ENCODE measurements at regions not wholly inside any gene's neighbourhood (a gene's known extent, or its start where the extent isn't known, plus 50 kb on each side); places are given as distances from the start of the nearest gene placed in this dataset.
"Not testable (repeated sequence)": the region's sequence is repeated elsewhere in the genome, so short reads cannot be mapped to it uniquely, and the experiment has no call there.

GRCh38 chr14:58771016-58771415 is 133.3 kb downstream of the DACT1 start:
- TF ChIP-seq CTCF (IDR thresholded peaks at IDR 0.05): no peak
- no peak for TF ChIP-seq POLR2AphosphoS5 (IDR thresholded peaks at IDR 0.05)
- no peak for TF ChIP-seq POLR2A (IDR thresholded peaks at IDR 0.05)
- no peaks in the 10 kb centered on the region for H3K36me3 ChIP-seq
- intact Hi-C loops (cut with DNase I): no loop called here
- H3K27ac ChIP-seq: no peak overlapping the region
- H3K9me3 ChIP-seq: no peaks in the 10 kb centered on the region
- 87% methylated on average over 6 of the region's 6 CpGs for WGBS
- H3K4me1 ChIP-seq (replicated peaks): no peaks in the 10 kb centered on the region
- DNase-seq (ENCODE audit: low spot score): no peak
- H3K4me3 ChIP-seq: no peak overlapping the region
- H3K27me3 ChIP-seq (replicated peaks; ENCODE audit: insufficient read depth): no peaks in the 10 kb centered on the region

DNA sequence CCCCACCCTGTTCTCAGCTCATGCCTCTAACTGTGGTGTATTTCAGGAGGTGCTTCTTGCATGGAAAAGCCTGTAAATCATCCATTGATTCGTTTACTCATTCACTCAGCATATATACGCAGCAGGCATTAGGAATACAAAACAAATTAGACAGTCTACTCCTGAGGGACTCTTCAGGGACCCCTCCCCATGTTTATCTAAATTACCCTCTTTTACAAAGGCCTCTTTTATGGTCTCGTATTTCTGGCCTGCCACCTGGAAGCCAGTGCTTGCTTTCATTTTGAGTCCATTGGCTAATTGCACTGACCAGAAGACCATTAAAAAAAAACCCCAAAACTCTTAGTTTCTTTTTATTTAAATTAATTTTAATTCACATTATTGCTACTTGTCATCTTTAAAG is 134.4 kb downstream of the DACT1 start:
- DNase-seq (ENCODE audit: low spot score): no peak
- no peaks in the 10 kb centered on the region for H3K4me1 ChIP-seq (replicated peaks)
- no peaks in the 10 kb centered on the region for H3K9me3 ChIP-seq
- TF ChIP-seq CTCF (IDR thresholded peaks at IDR 0.05) (no peak), POLR2AphosphoS5 (IDR thresholded peaks at IDR 0.05) (no peak), POLR2A (IDR thresholded peaks at IDR 0.05) (no peak)
- H3K27me3 ChIP-seq (replicated peaks; ENCODE audit: insufficient read depth): no peaks in the 10 kb centered on the region
- 80% methylated on average over 3 of the region's 3 CpGs for WGBS
- intact Hi-C loops (cut with DNase I): no loop called here
- no peaks in the 10 kb centered on the region for H3K36me3 ChIP-seq
- H3K27ac ChIP-seq: no peak overlapping the region
- H3K4me3 ChIP-seq: no peak overlapping the region

DNA sequence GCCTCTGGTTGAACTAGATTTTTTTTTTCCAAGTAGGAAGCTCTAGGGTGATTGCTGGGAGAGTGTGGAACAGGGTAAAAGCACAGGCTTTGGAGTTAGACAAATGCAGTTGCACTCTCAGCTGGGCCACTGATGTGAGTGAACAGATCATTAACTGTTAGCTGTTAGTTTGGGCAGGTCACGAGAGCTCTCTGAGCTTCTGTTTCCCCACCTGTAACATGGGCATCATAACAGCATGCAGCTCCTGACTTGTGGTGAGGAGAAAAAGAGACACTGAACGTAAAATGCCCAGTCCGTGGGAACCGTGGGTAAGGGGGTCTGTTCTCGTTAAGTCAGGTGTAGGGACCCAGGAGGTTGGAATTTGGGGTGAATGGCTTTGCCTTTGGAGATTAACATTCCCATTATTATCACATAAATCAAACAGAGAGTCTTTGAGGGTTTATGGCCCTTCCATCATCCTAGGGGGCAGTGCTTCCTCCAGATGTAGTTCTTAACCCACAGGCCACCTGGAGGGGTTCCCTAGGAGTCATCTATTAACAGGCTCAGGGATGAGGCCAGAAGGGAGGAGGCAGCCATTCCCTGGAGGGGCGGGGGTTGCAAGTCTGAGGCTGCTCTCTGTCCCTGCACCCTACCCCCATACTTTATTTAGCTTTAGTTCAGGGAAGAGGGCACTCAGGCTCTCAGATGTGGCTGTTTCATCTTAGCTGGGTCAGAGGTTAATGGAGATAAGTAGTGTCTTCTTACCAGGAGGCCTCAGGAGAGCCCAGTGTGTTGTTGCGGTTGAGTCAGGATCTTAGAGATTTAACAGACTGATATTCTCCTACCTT is 135.2 kb downstream of the DACT1 start:
- H3K4me1 ChIP-seq (replicated peaks): no peaks in the 10 kb centered on the region
- H3K27me3 ChIP-seq (replicated peaks; ENCODE audit: insufficient read depth): no peaks in the 10 kb centered on the region
- H3K9me3 ChIP-seq: no peaks in the 10 kb centered on the region
- no peak overlapping the region for H3K4me3 ChIP-seq
- DNase-seq (ENCODE audit: low spot score): no peak
- no peaks in the 10 kb centered on the region for H3K36me3 ChIP-seq
- H3K27ac ChIP-seq: no peak overlapping the region
- TF ChIP-seq POLR2AphosphoS5 (IDR thresholded peaks at IDR 0.05) (no peak), CTCF (IDR thresholded peaks at IDR 0.05) (no peak), POLR2A (IDR thresholded peaks at IDR 0.05) (no peak)
- intact Hi-C loops (cut with DNase I): no loop called here
- WGBS: 86% methylated on average over 7 of the region's 7 CpGs

- 100% methylated on average over 1 of the region's 1 CpG for WGBS
- Histone ChIP-seq H3K4me1 (replicated peaks) (no peaks in the 10 kb centered on the region), H3K4me3 (no peak overlapping the region), H3K27ac (no peak overlapping the region), H3K36me3 (no peaks in the 10 kb centered on the region), H3K27me3 (replicated peaks; ENCODE audit: insufficient read depth) (no peaks in the 10 kb centered on the region), H3K9me3 (no peaks in the 10 kb centered on the region)
- DNase-seq (ENCODE audit: low spot score): no peak
- TF ChIP-seq POLR2A (IDR thresholded peaks at IDR 0.05): no peak
- no peak for TF ChIP-seq POLR2AphosphoS5 (IDR thresholded peaks at IDR 0.05)
- no peak for TF ChIP-seq CTCF (IDR thresholded peaks at IDR 0.05)
- intact Hi-C loops (cut with DNase I): no loop called here
Observed at GRCh38 chr14:58774531-58774930, 136.8 kb downstream of the DACT1 start.

- H3K4me1 ChIP-seq (replicated peaks); H3K9me3 ChIP-seq; DNase-seq (ENCODE audit: low spot score); H3K4me3 ChIP-seq; H3K27me3 ChIP-seq (replicated peaks; ENCODE audit: insufficient read depth); intact Hi-C loops (cut with DNase I); H3K27ac ChIP-seq; H3K36me3 ChIP-seq: not testable (repeated sequence)
- 90% methylated on average over 4 of the region's 4 CpGs for WGBS
Observed at GRCh38 chr14:58775130-58775529, 137.4 kb downstream of the DACT1 start.

All from prostate gland (tissue), 2 donors.